Peyer's patch (tissue), 4 donors: ENCODE measurements at regions not wholly inside any gene's neighbourhood (a gene's known extent, or its start where the extent isn't known, plus 50 kb on each side); places are given as distances from the start of the nearest gene placed in this dataset.

Experiments used
- POLR2A ChIP-seq, 2 donors: fragments of 450-650 bp; IDR thresholded peaks; one replicate each; pipeline ENCODE4 v1.5.1; 2017; ENCODE audit warnings: antibody characterized with exemption in 2 of 2, mild to moderate bottlenecking in 2 of 2, moderate library complexity in 2 of 2
- TF ChIP-seq, protein P1 (sequence below), 6 experiments: fragments of 450-650 bp in 4 of 6; fragments of 200-600 bp in 2 of 6; sonication (generic) in 1 of 6; IDR thresholded peaks; one replicate each; pipeline ENCODE4 v1.5.1; 2017 to 2019; ENCODE audit warnings: antibody characterized with exemption in 6 of 6, mild to moderate bottlenecking in 3 of 6, moderate library complexity in 1 of 6

DNA sequence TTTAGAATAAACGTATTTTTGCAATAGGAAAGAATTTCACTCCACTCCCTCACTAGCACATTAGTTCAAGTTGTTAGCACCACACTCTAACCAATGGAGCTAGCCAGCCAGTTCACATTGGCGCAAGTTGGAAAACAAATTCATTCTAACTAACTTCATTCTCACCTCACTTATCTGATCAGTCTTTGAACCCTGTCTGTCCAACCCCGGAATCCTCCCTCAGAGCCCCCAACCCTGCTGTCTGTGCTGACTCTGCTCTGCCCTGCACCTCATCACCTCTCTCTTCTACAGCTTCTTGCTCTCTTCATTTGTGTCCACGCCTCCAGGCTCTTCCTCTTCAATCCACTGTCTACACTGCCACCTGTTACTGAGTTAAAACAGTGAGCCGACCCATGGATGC lies 356.5 kb downstream of the IRS1 start:
- TF ChIP-seq, protein P1, sequence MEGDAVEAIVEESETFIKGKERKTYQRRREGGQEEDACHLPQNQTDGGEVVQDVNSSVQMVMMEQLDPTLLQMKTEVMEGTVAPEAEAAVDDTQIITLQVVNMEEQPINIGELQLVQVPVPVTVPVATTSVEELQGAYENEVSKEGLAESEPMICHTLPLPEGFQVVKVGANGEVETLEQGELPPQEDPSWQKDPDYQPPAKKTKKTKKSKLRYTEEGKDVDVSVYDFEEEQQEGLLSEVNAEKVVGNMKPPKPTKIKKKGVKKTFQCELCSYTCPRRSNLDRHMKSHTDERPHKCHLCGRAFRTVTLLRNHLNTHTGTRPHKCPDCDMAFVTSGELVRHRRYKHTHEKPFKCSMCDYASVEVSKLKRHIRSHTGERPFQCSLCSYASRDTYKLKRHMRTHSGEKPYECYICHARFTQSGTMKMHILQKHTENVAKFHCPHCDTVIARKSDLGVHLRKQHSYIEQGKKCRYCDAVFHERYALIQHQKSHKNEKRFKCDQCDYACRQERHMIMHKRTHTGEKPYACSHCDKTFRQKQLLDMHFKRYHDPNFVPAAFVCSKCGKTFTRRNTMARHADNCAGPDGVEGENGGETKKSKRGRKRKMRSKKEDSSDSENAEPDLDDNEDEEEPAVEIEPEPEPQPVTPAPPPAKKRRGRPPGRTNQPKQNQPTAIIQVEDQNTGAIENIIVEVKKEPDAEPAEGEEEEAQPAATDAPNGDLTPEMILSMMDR (IDR thresholded peaks at IDR 0.05): no peak
- TF ChIP-seq POLR2A (IDR thresholded peaks at IDR 0.05): no peak
